ENCODE measurements at regions not wholly inside any gene's neighbourhood (a gene's known extent, or its start where the extent isn't known, plus 50 kb on each side); places are given as distances from the start of the nearest gene placed in this dataset.

DNA sequence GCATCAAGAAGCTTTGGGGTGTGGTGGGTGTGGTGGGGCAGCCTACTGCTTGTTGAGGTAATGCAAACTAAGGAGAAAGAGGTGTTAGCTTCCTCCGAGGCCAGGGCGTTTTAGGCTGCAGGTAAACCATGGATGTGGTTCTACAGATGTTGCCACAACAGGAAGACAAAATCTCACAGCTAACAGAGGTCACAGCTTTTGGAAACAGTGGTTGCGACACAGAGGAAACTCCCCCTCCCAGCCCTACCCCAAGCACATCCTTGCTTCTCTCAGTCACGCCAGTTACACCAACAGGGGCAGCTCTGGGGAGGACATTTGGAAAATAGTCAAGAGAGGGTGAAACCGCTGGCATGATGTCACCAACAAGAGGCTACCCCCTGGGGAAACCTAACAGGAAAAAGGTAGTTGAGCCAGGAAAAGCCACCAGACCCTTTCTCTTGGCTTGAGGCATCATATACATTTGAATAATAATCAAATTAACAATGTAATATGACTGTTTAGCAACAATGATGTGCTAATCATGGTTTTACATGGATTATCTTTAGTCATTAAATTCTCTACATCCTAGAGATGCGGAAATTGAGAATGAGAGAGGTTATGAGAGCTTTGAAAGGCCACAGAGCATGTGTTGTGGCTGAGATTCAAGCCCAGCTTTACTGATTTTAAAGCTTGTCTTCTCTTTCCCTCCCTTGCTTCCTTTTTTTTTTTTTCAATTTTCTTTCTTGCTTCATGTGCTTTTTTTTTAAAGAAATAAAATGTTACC is 82.2 kb upstream of the IL12B start:
- peak overlapping the region; percentile 23 for H3K4me3 ChIP-seq (ENCODE audit: low read depth, low read length)
- H3K9me3 Mint-ChIP-seq: no peaks in the 10 kb centered on the region
- H3K27me3 Mint-ChIP-seq: peaks cover 23% of the 10 kb centered on the region
- peak; percentile 4 to 91 (median 68) for DNase-seq
- H3K27me3 ChIP-seq (ENCODE audit: control insufficient read depth, insufficient read depth, low read length): peaks cover 5% of the 10 kb centered on the region
- H3K27ac Mint-ChIP-seq: peak overlapping the region; percentile 57 to 91 (median 88)
- ATAC-seq (ENCODE audit: low read depth in 2 of 2): peak; percentile 84 to 86
- no peaks in the 10 kb centered on the region for H3K9me3 ChIP-seq (ENCODE audit: control insufficient read depth in 2 of 2, low read length in 2 of 2)
- no peak overlapping the region for H3K27ac ChIP-seq (ENCODE audit: insufficient read depth, low read length, poor library complexity, severe bottlenecking)
- H3K36me3 Mint-ChIP-seq: peaks cover 1% of the 10 kb centered on the region
- no peaks in the 10 kb centered on the region for H3K36me3 ChIP-seq (ENCODE audit: control insufficient read depth, insufficient read depth, low read length)
- peak overlapping the region in 3 of 4 donors; percentile 23 to 67 (median 38) for H3K4me3 Mint-ChIP-seq
- H3K4me1 Mint-ChIP-seq: peaks cover 22 to 47% (median 37%) of the 10 kb centered on the region in 4 donors
- H3K4me1 ChIP-seq (ENCODE audit: control insufficient read depth, insufficient read depth, low read length, poor library complexity, severe bottlenecking): peaks cover 18% of the 10 kb centered on the region

DNA sequence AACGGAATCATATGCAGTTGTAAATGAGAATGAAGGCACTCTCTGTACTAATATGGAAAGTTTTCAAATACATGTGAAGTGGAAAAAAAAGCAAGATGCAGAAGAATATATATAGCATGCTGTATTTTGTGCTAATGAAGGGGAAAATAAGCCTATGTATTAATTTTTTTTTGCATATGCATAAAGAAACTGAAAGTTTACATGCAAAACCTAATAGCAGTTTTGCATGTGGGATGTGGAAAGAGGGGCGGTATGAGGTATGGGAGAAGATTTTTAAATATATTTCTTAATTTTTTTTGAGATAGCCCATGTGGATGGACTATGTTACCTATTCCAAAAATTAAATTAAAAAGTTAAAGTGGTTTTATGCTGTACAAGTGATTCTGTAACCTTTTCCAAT is 83.7 kb upstream of the IL12B start:
- H3K4me3 ChIP-seq (ENCODE audit: low read depth, low read length): no peak overlapping the region
- no peak overlapping the region for H3K27ac ChIP-seq (ENCODE audit: insufficient read depth, low read length, poor library complexity, severe bottlenecking)
- DNase-seq (no peak), ATAC-seq (ENCODE audit: low read depth in 2 of 2) (no peak)
- H3K4me3 Mint-ChIP-seq: no peak overlapping the region
- no peaks in the 10 kb centered on the region for H3K36me3 Mint-ChIP-seq
- no peaks in the 10 kb centered on the region for H3K36me3 ChIP-seq (ENCODE audit: control insufficient read depth, insufficient read depth, low read length)
- H3K9me3 ChIP-seq (ENCODE audit: control insufficient read depth in 2 of 2, low read length in 2 of 2): no peaks in the 10 kb centered on the region
- peaks cover 13% of the 10 kb centered on the region for H3K27me3 Mint-ChIP-seq
- no peaks in the 10 kb centered on the region for H3K27me3 ChIP-seq (ENCODE audit: control insufficient read depth, insufficient read depth, low read length)
- H3K27ac Mint-ChIP-seq: peak overlapping the region in 1 of 3 donors; percentile 21
- H3K4me1 Mint-ChIP-seq: peaks cover 22 to 47% (median 38%) of the 10 kb centered on the region in 4 donors
- H3K9me3 Mint-ChIP-seq: peaks cover 0 to 4% (median 0%) of the 10 kb centered on the region in 7 donors
- peaks cover 18% of the 10 kb centered on the region for H3K4me1 ChIP-seq (ENCODE audit: control insufficient read depth, insufficient read depth, low read length, poor library complexity, severe bottlenecking)

GRCh38 chr5:159415301-159415937 is 85.1 kb upstream of the IL12B start:
- no peak for ATAC-seq (ENCODE audit: low read depth in 2 of 2)
- no peak overlapping the region for H3K27ac ChIP-seq (ENCODE audit: insufficient read depth, low read length, poor library complexity, severe bottlenecking)
- H3K27ac Mint-ChIP-seq: no peak overlapping the region

DNA sequence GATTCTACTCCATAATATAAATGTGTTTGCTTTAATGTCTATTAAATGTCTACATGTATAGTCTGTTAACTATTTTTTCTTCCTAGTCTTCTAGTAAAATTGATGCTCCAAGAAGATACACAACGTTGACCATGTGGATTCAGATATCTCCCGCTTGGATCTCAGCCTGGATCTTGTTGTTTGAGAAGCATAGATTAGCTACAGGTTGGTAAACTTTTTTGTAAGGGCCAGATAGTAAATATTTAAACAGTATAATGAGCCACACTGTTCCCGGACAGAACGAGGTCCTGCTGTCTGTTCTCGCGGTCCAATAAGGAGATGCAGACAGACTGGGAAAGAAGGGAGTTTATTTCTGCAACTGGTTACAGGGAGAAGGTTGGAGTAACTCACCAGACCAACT is 86.2 kb upstream of the IL12B start:
- no peak for ATAC-seq (ENCODE audit: low read depth in 2 of 2)
- H3K4me1 Mint-ChIP-seq: peaks cover 18 to 27% (median 24%) of the 10 kb centered on the region in 4 donors
- no peak overlapping the region for H3K4me3 Mint-ChIP-seq
- no peak for DNase-seq
- H3K27me3 Mint-ChIP-seq: peaks cover 17% of the 10 kb centered on the region
- H3K27ac Mint-ChIP-seq: no peak overlapping the region
- Histone ChIP-seq H3K4me3 (ENCODE audit: low read depth, low read length) (no peak overlapping the region), H3K9me3 (ENCODE audit: control insufficient read depth in 2 of 2, low read length in 2 of 2) (no peaks in the 10 kb centered on the region), H3K27me3 (ENCODE audit: control insufficient read depth, insufficient read depth, low read length) (no peaks in the 10 kb centered on the region), H3K4me1 (ENCODE audit: control insufficient read depth, insufficient read depth, low read length, poor library complexity, severe bottlenecking) (peaks cover 18% of the 10 kb centered on the region), H3K27ac (ENCODE audit: insufficient read depth, low read length, poor library complexity, severe bottlenecking) (no peak overlapping the region), H3K36me3 (ENCODE audit: control insufficient read depth, insufficient read depth, low read length) (no peaks in the 10 kb centered on the region)
- H3K9me3 Mint-ChIP-seq: peaks cover 0 to 4% (median 0%) of the 10 kb centered on the region in 7 donors
- no peaks in the 10 kb centered on the region for H3K36me3 Mint-ChIP-seq

More at GRCh38 chr5:159415301-159415937, 85.1 kb upstream of the IL12B start:
- Mint-ChIP-seq H3K36me3 (no peaks in the 10 kb centered on the region), H3K9me3 (peaks cover 0 to 4% (median 0%) of the 10 kb centered on the region in 7 donors), H3K4me1 (peaks cover 22 to 37% (median 31%) of the 10 kb centered on the region in 4 donors), H3K4me3 (no peak overlapping the region), H3K27me3 (peaks cover 14% of the 10 kb centered on the region)
- H3K4me3 ChIP-seq (ENCODE audit: low read depth, low read length): no peak overlapping the region
- no peaks in the 10 kb centered on the region for H3K9me3 ChIP-seq (ENCODE audit: control insufficient read depth in 2 of 2, low read length in 2 of 2)
- peaks cover 18% of the 10 kb centered on the region for H3K4me1 ChIP-seq (ENCODE audit: control insufficient read depth, insufficient read depth, low read length, poor library complexity, severe bottlenecking)
- DNase-seq: no peak
- no peaks in the 10 kb centered on the region for H3K27me3 ChIP-seq (ENCODE audit: control insufficient read depth, insufficient read depth, low read length)
- H3K36me3 ChIP-seq (ENCODE audit: control insufficient read depth, insufficient read depth, low read length): no peaks in the 10 kb centered on the region

GRCh38 chr5:159417170-159417569 is 86.9 kb upstream of the IL12B start:
- no peak for ATAC-seq (ENCODE audit: low read depth in 2 of 2)
- H3K27ac Mint-ChIP-seq: no peak overlapping the region
- Histone ChIP-seq H3K27ac (ENCODE audit: insufficient read depth, low read length, poor library complexity, severe bottlenecking) (no peak overlapping the region), H3K27me3 (ENCODE audit: control insufficient read depth, insufficient read depth, low read length) (no peaks in the 10 kb centered on the region), H3K9me3 (ENCODE audit: control insufficient read depth in 2 of 2, low read length in 2 of 2) (no peaks in the 10 kb centered on the region), H3K36me3 (ENCODE audit: control insufficient read depth, insufficient read depth, low read length) (no peaks in the 10 kb centered on the region), H3K4me3 (ENCODE audit: low read depth, low read length) (no peak overlapping the region), H3K4me1 (ENCODE audit: control insufficient read depth, insufficient read depth, low read length, poor library complexity, severe bottlenecking) (peaks cover 10% of the 10 kb centered on the region)
- DNase-seq: no peak
- peaks cover 17% of the 10 kb centered on the region for H3K27me3 Mint-ChIP-seq
- H3K36me3 Mint-ChIP-seq: no peaks in the 10 kb centered on the region
- no peak overlapping the region for H3K4me3 Mint-ChIP-seq
- peaks cover 12 to 22% (median 18%) of the 10 kb centered on the region in 4 donors for H3K4me1 Mint-ChIP-seq
- H3K9me3 Mint-ChIP-seq: peaks cover 0 to 4% (median 0%) of the 10 kb centered on the region in 7 donors

DNA sequence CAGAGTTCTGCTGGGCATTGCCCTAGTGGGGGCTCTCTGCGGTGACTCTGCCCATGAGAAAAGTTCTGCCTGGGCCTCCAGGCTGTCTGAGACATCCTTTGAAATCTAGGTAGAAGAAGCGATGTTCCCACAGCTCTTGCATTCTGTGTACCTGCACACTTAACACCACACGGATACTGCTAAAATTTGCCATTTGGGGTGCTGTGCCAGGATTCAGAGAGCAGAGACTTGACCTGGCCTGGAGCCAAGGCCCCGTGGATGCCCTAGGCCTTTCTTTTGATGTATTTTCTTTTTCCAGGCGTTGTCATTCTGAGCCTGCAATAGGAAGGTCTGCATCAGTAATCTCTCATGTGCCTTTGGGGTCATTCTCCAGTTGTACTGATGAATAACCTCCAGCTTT is 89.3 kb upstream of the IL12B start:
- peaks cover 3 to 6% (median 5%) of the 10 kb centered on the region in 4 donors for H3K4me1 Mint-ChIP-seq
- no peak overlapping the region for H3K27ac ChIP-seq (ENCODE audit: insufficient read depth, low read length, poor library complexity, severe bottlenecking)
- H3K36me3 ChIP-seq (ENCODE audit: control insufficient read depth, insufficient read depth, low read length): no peaks in the 10 kb centered on the region
- ATAC-seq (ENCODE audit: low read depth in 2 of 2) (no peak), DNase-seq (no peak)
- H3K4me3 ChIP-seq (ENCODE audit: low read depth, low read length): no peak overlapping the region
- H3K9me3 ChIP-seq (ENCODE audit: control insufficient read depth in 2 of 2, low read length in 2 of 2): no peaks in the 10 kb centered on the region
- no peaks in the 10 kb centered on the region for H3K36me3 Mint-ChIP-seq
- peaks cover 4% of the 10 kb centered on the region for H3K27me3 ChIP-seq (ENCODE audit: control insufficient read depth, insufficient read depth, low read length)
- H3K27ac Mint-ChIP-seq: no peak overlapping the region
- peaks cover 0 to 4% (median 0%) of the 10 kb centered on the region in 7 donors for H3K9me3 Mint-ChIP-seq
- no peak overlapping the region for H3K4me3 Mint-ChIP-seq
- H3K4me1 ChIP-seq (ENCODE audit: control insufficient read depth, insufficient read depth, low read length, poor library complexity, severe bottlenecking): no peaks in the 10 kb centered on the region
- H3K27me3 Mint-ChIP-seq: peaks cover 16% of the 10 kb centered on the region

- Mint-ChIP-seq H3K4me3 (no peak overlapping the region), H3K27me3 (peaks cover 9% of the 10 kb centered on the region), H3K4me1 (peaks cover 0 to 3% (median under 1%) of the 10 kb centered on the region in 4 donors), H3K36me3 (no peaks in the 10 kb centered on the region), H3K27ac (no peak overlapping the region), H3K9me3 (peaks cover 0 to 4% (median 0%) of the 10 kb centered on the region in 7 donors)
- Histone ChIP-seq H3K27ac (ENCODE audit: insufficient read depth, low read length, poor library complexity, severe bottlenecking) (no peak overlapping the region), H3K4me3 (ENCODE audit: low read depth, low read length) (no peak overlapping the region), H3K27me3 (ENCODE audit: control insufficient read depth, insufficient read depth, low read length) (peaks cover 4% of the 10 kb centered on the region), H3K4me1 (ENCODE audit: control insufficient read depth, insufficient read depth, low read length, poor library complexity, severe bottlenecking) (no peaks in the 10 kb centered on the region), H3K9me3 (ENCODE audit: control insufficient read depth in 2 of 2, low read length in 2 of 2) (no peaks in the 10 kb centered on the region), H3K36me3 (ENCODE audit: control insufficient read depth, insufficient read depth, low read length) (no peaks in the 10 kb centered on the region)
- no peak for ATAC-seq (ENCODE audit: low read depth in 2 of 2)
- no peak for DNase-seq
These were observed 90.7 kb upstream of the IL12B start for GRCh38 chr5:159420940-159421339.

Measured in CD4-positive, CD25-positive, alpha-beta regulatory T cell (primary cell).